GM18867 (cell line): ENCODE measurements at regions not wholly inside any gene's neighbourhood (a gene's known extent, or its start where the extent isn't known, plus 50 kb on each side); places are given as distances from the start of the nearest gene placed in this dataset.

Experiments used
- ATAC-seq: cut with Tn5 transposase; IDR thresholded peaks from one replicate; pipeline ENCODE4 v1.9.1; 2021; ENCODE audit warnings: mild to moderate bottlenecking, moderate library complexity; ENCODE audit not compliant: unreplicated experiment

- no peak for ATAC-seq
Measured at GRCh38 chr2:156647377-156648010, 211.3 kb downstream of the GPD2 start.

GRCh38 chr2:156648522-156648921 is 212.3 kb downstream of the GPD2 start:
- no peak for ATAC-seq

GRCh38 chr2:156649596-156649995 is 213.4 kb downstream of the GPD2 start:
- no peak for ATAC-seq

- ATAC-seq, result no peak
Measured at GRCh38 chr2:156652691-156653090, 216.5 kb downstream of the GPD2 start.

GRCh38 chr2:156653675-156654074 is 217.5 kb downstream of the GPD2 start:
- ATAC-seq, result no peak

GRCh38 chr2:156657809-156658208 is 221.6 kb downstream of the GPD2 start:
- no peak for ATAC-seq

- no peak for ATAC-seq
Measured at GRCh38 chr2:156659694-156660093, 223.5 kb downstream of the GPD2 start.

- peak; percentile 95 for ATAC-seq
Measured at GRCh38 chr2:156663757-156664409, 227.7 kb downstream of the GPD2 start.

GRCh38 chr2:156666130-156666785 is 230.1 kb downstream of the GPD2 start:
- ATAC-seq, result no peak

- no peak for ATAC-seq
Measured at GRCh38 chr2:156670104-156670503, 233.9 kb downstream of the GPD2 start.

- ATAC-seq, result no peak
Measured at GRCh38 chr2:156671706-156672361, 235.7 kb downstream of the GPD2 start.

GRCh38 chr2:156672556-156673332 is 236.6 kb downstream of the GPD2 start:
- ATAC-seq, result no peak

- no peak for ATAC-seq
Measured at GRCh38 chr2:156673333-156673615, 237.1 kb downstream of the GPD2 start.

GRCh38 chr2:156673981-156674380 is 237.8 kb downstream of the GPD2 start:
- no peak for ATAC-seq

GRCh38 chr2:156675896-156676295 is 239.7 kb downstream of the GPD2 start:
- no peak for ATAC-seq

- ATAC-seq, result no peak
Measured at GRCh38 chr2:156679820-156680219, 243.6 kb downstream of the GPD2 start.

- no peak for ATAC-seq
Measured at GRCh38 chr2:156680266-156680665, 244.1 kb downstream of the GPD2 start.

- ATAC-seq, result no peak
Measured at GRCh38 chr2:156687126-156687525, 250.9 kb downstream of the GPD2 start.

GRCh38 chr2:156687715-156688114 is 251.5 kb downstream of the GPD2 start:
- ATAC-seq, result no peak

GRCh38 chr2:156689939-156690338 is 253.8 kb downstream of the GPD2 start:
- no peak for ATAC-seq

GRCh38 chr2:156691014-156691413 is 254.8 kb downstream of the GPD2 start:
- ATAC-seq, result no peak
